Spleen (tissue), 7 donors: ENCODE measurements at regions not wholly inside any gene's neighbourhood (a gene's known extent, or its start where the extent isn't known, plus 50 kb on each side); places are given as distances from the start of the nearest gene placed in this dataset.

Experiments used
- POLR2A ChIP-seq, 3 donors: fragments of 450-650 bp; IDR thresholded peaks; one replicate each; pipeline ENCODE4 v1.5.1; 2017; ENCODE audit warnings: antibody characterized with exemption in 3 of 3, mild to moderate bottlenecking in 1 of 3
- TF ChIP-seq, protein P1 (sequence below), 11 experiments: fragments of 200-600 bp in 7 of 11; fragments of 450-650 bp in 4 of 11; sonication (generic) in 4 of 11; IDR thresholded peaks in 8 of 11; conservative IDR thresholded peaks in 3 of 11; 1 replicate in 7 of 11; 2 replicates in 4 of 11; pipeline versions ENCODE4 v1.4.0 to v1.8.0; 2016 to 2021; ENCODE audit warnings: antibody characterized with exemption in 11 of 11, inconsistent platforms in 4 of 11, mild to moderate bottlenecking in 1 of 11
- donor health status: DM: no; HTN: no; CAD: no; lungs with moderate emphysema.
- donor health status: DM: no; HTN: no; CAD: no.
- donor health status: DM: no; HTN: no; CAD: no.

DNA sequence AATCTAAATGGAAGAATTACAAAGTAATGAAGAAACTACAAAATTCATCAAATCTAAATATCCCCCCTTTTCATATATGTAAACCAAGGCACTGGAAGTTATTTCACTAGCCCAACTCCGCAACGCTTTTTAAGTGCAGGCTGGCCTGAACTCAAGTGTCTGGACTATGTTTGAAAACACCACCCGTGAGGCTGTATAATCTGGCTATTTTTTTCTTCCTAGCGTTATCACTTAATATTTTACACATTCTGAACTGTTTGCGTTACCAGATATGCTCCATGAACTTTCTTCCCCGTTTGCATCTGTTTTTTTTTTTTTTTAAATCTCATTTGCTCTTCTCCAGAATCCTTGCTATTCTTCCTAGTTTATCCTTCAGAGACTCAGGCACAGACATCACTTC, 619.5 kb upstream of the CBLB start:
- TF ChIP-seq, protein P1, sequence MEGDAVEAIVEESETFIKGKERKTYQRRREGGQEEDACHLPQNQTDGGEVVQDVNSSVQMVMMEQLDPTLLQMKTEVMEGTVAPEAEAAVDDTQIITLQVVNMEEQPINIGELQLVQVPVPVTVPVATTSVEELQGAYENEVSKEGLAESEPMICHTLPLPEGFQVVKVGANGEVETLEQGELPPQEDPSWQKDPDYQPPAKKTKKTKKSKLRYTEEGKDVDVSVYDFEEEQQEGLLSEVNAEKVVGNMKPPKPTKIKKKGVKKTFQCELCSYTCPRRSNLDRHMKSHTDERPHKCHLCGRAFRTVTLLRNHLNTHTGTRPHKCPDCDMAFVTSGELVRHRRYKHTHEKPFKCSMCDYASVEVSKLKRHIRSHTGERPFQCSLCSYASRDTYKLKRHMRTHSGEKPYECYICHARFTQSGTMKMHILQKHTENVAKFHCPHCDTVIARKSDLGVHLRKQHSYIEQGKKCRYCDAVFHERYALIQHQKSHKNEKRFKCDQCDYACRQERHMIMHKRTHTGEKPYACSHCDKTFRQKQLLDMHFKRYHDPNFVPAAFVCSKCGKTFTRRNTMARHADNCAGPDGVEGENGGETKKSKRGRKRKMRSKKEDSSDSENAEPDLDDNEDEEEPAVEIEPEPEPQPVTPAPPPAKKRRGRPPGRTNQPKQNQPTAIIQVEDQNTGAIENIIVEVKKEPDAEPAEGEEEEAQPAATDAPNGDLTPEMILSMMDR (IDR thresholded peaks at IDR 0.05 in 8 of 11, conservative IDR thresholded peaks at IDR 0.05 in 3 of 11) = no peak
- TF ChIP-seq POLR2A (IDR thresholded peaks at IDR 0.05) = no peak
